KOPT-K1 (cell line): ENCODE measurements at regions not wholly inside any gene's neighbourhood (a gene's known extent, or its start where the extent isn't known, plus 50 kb on each side); places are given as distances from the start of the nearest gene placed in this dataset.

Source experiments
- H3K27ac ChIP-seq: fragments of 200-600 bp; sonication (generic); 2 replicates; pipeline ENCODE4 v1.5.1; 2016; ENCODE audit warnings: antibody characterized with exemption, mild to moderate bottlenecking, low read depth, low read length; ENCODE audit not compliant: poor library complexity, severe bottlenecking
- H3K36me3 ChIP-seq: fragments of 200-600 bp; sonication (generic); 2 replicates; pipeline ENCODE4 v1.5.1; 2017; ENCODE audit warnings: antibody characterized with exemption, mild to moderate bottlenecking, low read length, moderate library complexity; ENCODE audit not compliant: insufficient read depth
- H3K9me3 ChIP-seq: fragments of 200-600 bp; sonication (generic); 2 replicates; pipeline ENCODE4 v1.5.1; 2017; ENCODE audit warnings: antibody characterized with exemption, low read length, mild to moderate bottlenecking; ENCODE audit not compliant: insufficient read depth, poor library complexity, severe bottlenecking

GRCh38 chr1:93783876-93784275, 95.1 kb downstream of the DNTTIP2 start:
- Histone ChIP-seq H3K9me3 (no peaks in the 10 kb centered on the region), H3K27ac (no peak overlapping the region), H3K36me3 (no peaks in the 10 kb centered on the region)

- H3K36me3 ChIP-seq = no peaks in the 10 kb centered on the region
- H3K27ac ChIP-seq = no peak overlapping the region
- no peaks in the 10 kb centered on the region for H3K9me3 ChIP-seq
Observed at GRCh38 chr1:93779540-93780165, 98.0 kb upstream of the BCAR3 start.

GRCh38 chr1:93778457-93778856, 96.8 kb upstream of the BCAR3 start:
- H3K36me3 ChIP-seq = no peaks in the 10 kb centered on the region
- H3K27ac ChIP-seq = no peak overlapping the region
- no peaks in the 10 kb centered on the region for H3K9me3 ChIP-seq

GRCh38 chr1:93777255-93777654, 95.6 kb upstream of the BCAR3 start:
- Histone ChIP-seq H3K9me3 (no peaks in the 10 kb centered on the region), H3K36me3 (no peaks in the 10 kb centered on the region), H3K27ac (no peak overlapping the region)

GRCh38 chr1:93776728-93777127, 95.1 kb upstream of the BCAR3 start:
- no peaks in the 10 kb centered on the region for H3K36me3 ChIP-seq
- H3K27ac ChIP-seq = no peak overlapping the region
- H3K9me3 ChIP-seq = no peaks in the 10 kb centered on the region

- H3K9me3 ChIP-seq = no peaks in the 10 kb centered on the region
- H3K27ac ChIP-seq = no peak overlapping the region
- no peaks in the 10 kb centered on the region for H3K36me3 ChIP-seq
Observed at GRCh38 chr1:93775224-93775623, 93.6 kb upstream of the BCAR3 start.

GRCh38 chr1:93774707-93775106, 93.1 kb upstream of the BCAR3 start:
- Histone ChIP-seq H3K36me3 (no peaks in the 10 kb centered on the region), H3K9me3 (no peaks in the 10 kb centered on the region), H3K27ac (no peak overlapping the region)

GRCh38 chr1:93773049-93773838, 91.6 kb upstream of the BCAR3 start:
- no peak overlapping the region for H3K27ac ChIP-seq
- no peaks in the 10 kb centered on the region for H3K36me3 ChIP-seq
- no peaks in the 10 kb centered on the region for H3K9me3 ChIP-seq

GRCh38 chr1:93771843-93772242, 90.2 kb upstream of the BCAR3 start:
- no peak overlapping the region for H3K27ac ChIP-seq
- no peaks in the 10 kb centered on the region for H3K36me3 ChIP-seq
- H3K9me3 ChIP-seq = no peaks in the 10 kb centered on the region

GRCh38 chr1:93770640-93771039, 89.0 kb upstream of the BCAR3 start:
- Histone ChIP-seq H3K27ac (no peak overlapping the region), H3K36me3 (no peaks in the 10 kb centered on the region), H3K9me3 (no peaks in the 10 kb centered on the region)

GRCh38 chr1:93769777-93770176, 88.1 kb upstream of the BCAR3 start:
- Histone ChIP-seq H3K9me3 (no peaks in the 10 kb centered on the region), H3K27ac (no peak overlapping the region), H3K36me3 (no peaks in the 10 kb centered on the region)

GRCh38 chr1:93768380-93768863, 86.8 kb upstream of the BCAR3 start:
- peak overlapping the region; percentile 36 for H3K27ac ChIP-seq
- no peaks in the 10 kb centered on the region for H3K9me3 ChIP-seq
- no peaks in the 10 kb centered on the region for H3K36me3 ChIP-seq

- H3K9me3 ChIP-seq = no peaks in the 10 kb centered on the region
- peak overlapping the region; percentile 40 for H3K27ac ChIP-seq
- no peaks in the 10 kb centered on the region for H3K36me3 ChIP-seq
Observed at GRCh38 chr1:93766451-93766850, 84.8 kb upstream of the BCAR3 start.

- Histone ChIP-seq H3K9me3 (no peaks in the 10 kb centered on the region), H3K27ac (no peak overlapping the region), H3K36me3 (no peaks in the 10 kb centered on the region)
Observed at GRCh38 chr1:93765099-93765498, 83.5 kb upstream of the BCAR3 start.

- H3K36me3 ChIP-seq = no peaks in the 10 kb centered on the region
- H3K27ac ChIP-seq = no peak overlapping the region
- no peaks in the 10 kb centered on the region for H3K9me3 ChIP-seq
Observed at GRCh38 chr1:93764366-93764750, 82.7 kb upstream of the BCAR3 start.
